Common myeloid progenitor, CD34-positive (primary cell): ENCODE measurements at regions not wholly inside any gene's neighbourhood (a gene's known extent, or its start where the extent isn't known, plus 50 kb on each side); places are given as distances from the start of the nearest gene placed in this dataset.

ENCODE experiments used
- CTCF ChIA-PET: fragments of 350-600 bp; sonication (Branson Sonifier 250); formaldehyde crosslinking; loops from one replicate; lab custom pipeline; 2021; ENCODE audit warnings: antibody characterized with exemption; lab: Charles Lee
- POLR2A ChIA-PET: fragments of 350-600 bp; sonication (Branson Sonifier 250); formaldehyde crosslinking; loops from one replicate; lab custom pipeline; 2021; ENCODE audit warnings: antibody characterized with exemption; lab: Charles Lee
- DNase-seq, 3 donors: peaks; one replicate each; pipeline versions ENCODE4 v3.0.0 to v3.0.0-alpha.2; 2013
- H3K27ac ChIP-seq, 2 experiments: 1 replicate in 1 of 2; 2 replicates in 1 of 2; pipeline ENCODE4 v1.7.0; 2013; ENCODE audit warnings: inconsistent platforms in 2 of 2, low read length in 2 of 2, mild to moderate bottlenecking in 2 of 2, low read depth in 1 of 2, moderate library complexity in 1 of 2; ENCODE audit not compliant: severe bottlenecking in 2 of 2, insufficient read depth in 1 of 2, poor library complexity in 1 of 2
- H3K27me3 ChIP-seq, 5 experiments: replicated peaks in 2 of 5; 1 replicate in 3 of 5; 2 replicates in 2 of 5; pipeline versions ENCODE4 v1.6.1 to v1.7.0; 2013; ENCODE audit warnings: low read length in 4 of 5, mild to moderate bottlenecking in 2 of 5, moderate library complexity in 2 of 5, inconsistent platforms in 1 of 5; ENCODE audit not compliant: insufficient read depth in 5 of 5, control insufficient read depth in 4 of 5
- H3K36me3 ChIP-seq, 4 experiments: 1 replicate in 2 of 4; 2 replicates in 2 of 4; pipeline versions ENCODE4 v1.6.1 to v1.7.0; 2013; ENCODE audit warnings: low read length in 3 of 4, control low read depth in 1 of 4, mild to moderate bottlenecking in 1 of 4; ENCODE audit not compliant: control insufficient read depth in 4 of 4, insufficient read depth in 4 of 4
- H3K4me1 ChIP-seq, 4 experiments: 1 replicate in 3 of 4; 2 replicates in 1 of 4; pipeline versions ENCODE4 v1.6.1 to v1.7.1; 2013; ENCODE audit warnings: low read length in 3 of 4, mild to moderate bottlenecking in 3 of 4, control low read depth in 1 of 4, inconsistent platforms in 1 of 4, moderate library complexity in 1 of 4; ENCODE audit not compliant: control insufficient read depth in 4 of 4, insufficient read depth in 4 of 4; ENCODE audit errors: control extremely low read depth in 1 of 4
- H3K4me3 ChIP-seq, 7 experiments: 1 replicate in 4 of 7; 2 replicates in 3 of 7; pipeline versions ENCODE4 v1.5.1 to v1.7.0; 2013; ENCODE audit warnings: mild to moderate bottlenecking in 7 of 7, low read length in 6 of 7, moderate library complexity in 6 of 7, inconsistent platforms in 2 of 7, low read depth in 2 of 7, control low read depth in 1 of 7; ENCODE audit not compliant: insufficient read depth in 4 of 7, control insufficient read depth in 1 of 7; ENCODE audit errors: extremely low read depth in 1 of 7
- H3K9me3 ChIP-seq, 5 experiments: 1 replicate in 4 of 5; 2 replicates in 1 of 5; pipeline versions ENCODE4 v1.6.1 to v1.7.1; 2013; ENCODE audit warnings: low read length in 4 of 5, mild to moderate bottlenecking in 2 of 5, inconsistent platforms in 1 of 5, low read depth in 1 of 5, moderate library complexity in 1 of 5; ENCODE audit not compliant: control insufficient read depth in 4 of 5, insufficient read depth in 2 of 5; ENCODE audit errors: control extremely low read depth in 1 of 5
- WGBS: methylation state at CpG from one replicate; pipeline ENCODE4 v1.1.5; 2013; ENCODE audit not compliant: insufficient coverage; 5-methylcytosine and 5-hydroxymethylcytosine counted together

DNA sequence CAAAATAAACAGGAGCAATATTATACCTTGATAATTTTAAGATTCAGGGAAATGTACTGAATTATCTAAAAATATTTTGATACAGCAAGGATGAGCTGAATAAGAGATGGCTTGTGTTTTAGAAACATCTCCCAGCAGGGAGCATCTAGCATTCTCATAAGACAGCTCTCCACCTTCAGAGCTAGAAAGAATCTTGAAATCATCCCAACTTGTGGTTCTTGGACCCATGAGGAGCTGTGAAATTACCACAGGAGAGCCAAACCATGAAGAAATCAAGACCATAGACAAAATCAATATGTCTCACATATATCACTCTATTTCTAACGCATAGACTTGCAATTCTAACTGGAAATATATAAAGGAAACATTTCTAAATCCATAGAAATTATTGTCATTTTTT is 210.6 kb upstream of the DKK2 start:
- H3K4me1 ChIP-seq, result no peaks in the 10 kb centered on the region
- H3K27ac ChIP-seq, result no peak overlapping the region
- no peaks in the 10 kb centered on the region for H3K9me3 ChIP-seq
- WGBS, result no CpG with 5 or more reads among the region's 1 CpG
- no peak for DNase-seq
- no peaks in the 10 kb centered on the region for H3K36me3 ChIP-seq
- H3K4me3 ChIP-seq, result no peak overlapping the region
- H3K27me3 ChIP-seq, result no peaks in the 10 kb centered on the region
- CTCF ChIA-PET, result no interaction called here
- POLR2A ChIA-PET, result no interaction called here

DNA sequence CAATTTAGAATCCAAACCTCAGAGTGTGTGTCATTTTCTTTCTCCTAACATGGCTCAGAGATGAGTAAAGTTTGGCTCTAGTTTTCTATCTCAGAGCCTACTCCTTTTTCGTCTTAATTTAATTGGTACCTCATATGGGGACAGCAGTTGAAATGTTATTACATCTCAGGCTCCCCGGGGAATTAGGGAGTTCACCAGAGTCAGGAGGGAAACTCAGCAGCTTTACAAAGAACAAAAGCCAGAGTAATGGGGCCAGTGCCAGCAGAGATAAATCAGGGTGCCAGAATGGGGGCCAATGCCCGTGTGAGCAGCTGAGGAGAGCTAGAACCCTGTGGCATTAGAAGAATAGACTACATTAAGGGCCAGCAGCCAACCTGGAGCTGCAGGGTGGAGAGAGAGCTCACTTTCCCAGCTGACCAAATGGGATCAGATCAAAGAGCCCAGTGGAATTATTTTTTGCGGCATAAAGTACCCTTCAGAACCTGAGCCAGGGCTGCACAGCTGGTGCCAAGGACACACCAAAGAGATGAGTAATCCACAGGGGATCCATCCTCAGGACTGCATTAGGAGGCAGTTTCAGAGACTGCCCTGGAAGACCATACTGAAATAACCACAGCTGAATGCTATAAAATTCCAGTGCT is 207.1 kb upstream of the DKK2 start:
- Histone ChIP-seq H3K9me3 (no peaks in the 10 kb centered on the region), H3K4me3 (no peak overlapping the region), H3K27ac (no peak overlapping the region), H3K27me3 (no peaks in the 10 kb centered on the region), H3K36me3 (no peaks in the 10 kb centered on the region), H3K4me1 (no peaks in the 10 kb centered on the region)
- CTCF ChIA-PET, result no interaction called here
- POLR2A ChIA-PET, result no interaction called here
- 90% methylated on average over 4 of the region's 4 CpGs for WGBS
- DNase-seq, result no peak

DNA sequence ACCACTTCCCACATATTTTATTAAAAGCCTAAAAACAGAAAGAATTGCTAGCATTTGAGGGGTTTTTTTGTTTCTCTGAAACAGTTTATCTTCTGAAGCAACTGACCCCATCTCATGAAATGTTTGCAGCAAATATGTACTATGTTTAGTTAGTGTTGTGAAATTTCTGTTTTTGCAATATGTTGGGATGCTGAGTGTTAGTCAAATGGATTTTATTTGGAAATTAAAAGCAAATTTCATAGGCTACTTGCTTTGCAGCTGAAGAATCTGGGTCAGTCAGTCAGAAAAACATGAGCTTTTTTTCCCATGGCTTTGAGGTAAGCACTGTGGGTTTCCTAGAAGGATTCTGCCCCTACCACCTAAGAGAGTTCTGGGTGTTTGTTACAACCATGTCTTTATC is 184.9 kb upstream of the DKK2 start:
- no peak overlapping the region for H3K4me3 ChIP-seq
- no peaks in the 10 kb centered on the region for H3K27me3 ChIP-seq
- DNase-seq, result no peak
- no peak overlapping the region for H3K27ac ChIP-seq
- ChIA-PET CTCF (no interaction called here), POLR2A (no interaction called here)
- no peaks in the 10 kb centered on the region for H3K36me3 ChIP-seq
- H3K4me1 ChIP-seq, result no peaks in the 10 kb centered on the region
- peaks cover 0 to 3% (median 0%) of the 10 kb centered on the region in 5 experiments for H3K9me3 ChIP-seq

DNA sequence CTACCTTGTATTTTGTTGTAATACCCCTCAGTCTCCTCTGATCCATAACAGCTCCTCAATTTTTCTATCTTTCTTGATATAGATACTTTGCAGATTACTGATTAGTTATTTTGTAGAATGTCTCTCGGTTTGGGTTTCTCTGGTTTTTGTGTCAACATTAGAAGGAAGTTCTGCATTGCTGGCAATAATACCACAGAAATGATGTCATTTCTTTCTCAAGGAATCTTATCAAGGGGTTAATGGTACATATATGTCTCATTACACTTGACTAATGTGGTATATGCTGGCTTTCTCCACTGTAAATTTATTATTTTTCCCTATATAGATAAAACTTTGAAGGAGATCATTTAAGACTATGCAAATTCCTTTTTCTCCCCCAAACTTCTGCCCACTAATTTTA is 183.6 kb upstream of the DKK2 start:
- no peaks in the 10 kb centered on the region for H3K27me3 ChIP-seq
- H3K36me3 ChIP-seq, result no peaks in the 10 kb centered on the region
- no peak overlapping the region for H3K4me3 ChIP-seq
- H3K27ac ChIP-seq, result no peak overlapping the region
- WGBS, result no CpG with 5 or more reads among the region's 1 CpG
- ChIA-PET CTCF (no interaction called here), POLR2A (no interaction called here)
- H3K4me1 ChIP-seq, result no peaks in the 10 kb centered on the region
- H3K9me3 ChIP-seq, result no peaks in the 10 kb centered on the region
- no peak for DNase-seq

DNA sequence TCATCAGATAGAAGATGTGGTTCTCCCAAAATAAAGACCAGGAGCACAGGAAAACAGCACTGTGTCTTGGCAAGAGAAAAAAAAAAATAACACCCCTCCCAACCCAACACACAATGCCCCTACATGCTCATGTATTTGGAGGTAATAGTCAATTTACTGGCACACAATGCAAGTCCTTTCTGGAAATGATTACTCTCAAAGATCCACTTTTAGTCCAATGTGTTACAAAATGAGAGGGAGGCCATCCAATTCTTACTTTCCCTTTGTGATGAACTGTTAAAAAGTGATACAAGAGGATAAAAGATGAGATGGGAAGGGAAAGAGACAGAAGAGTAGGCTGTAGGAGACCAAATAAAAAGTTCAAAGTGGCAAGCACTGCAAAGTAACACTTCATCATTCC is 180.3 kb upstream of the DKK2 start:
- no peaks in the 10 kb centered on the region for H3K4me1 ChIP-seq
- no peak overlapping the region for H3K27ac ChIP-seq
- DNase-seq, result no peak
- POLR2A ChIA-PET, result no interaction called here
- no peaks in the 10 kb centered on the region for H3K9me3 ChIP-seq
- no peak overlapping the region for H3K4me3 ChIP-seq
- CTCF ChIA-PET, result no interaction called here
- H3K27me3 ChIP-seq, result no peaks in the 10 kb centered on the region
- no peaks in the 10 kb centered on the region for H3K36me3 ChIP-seq

DNA sequence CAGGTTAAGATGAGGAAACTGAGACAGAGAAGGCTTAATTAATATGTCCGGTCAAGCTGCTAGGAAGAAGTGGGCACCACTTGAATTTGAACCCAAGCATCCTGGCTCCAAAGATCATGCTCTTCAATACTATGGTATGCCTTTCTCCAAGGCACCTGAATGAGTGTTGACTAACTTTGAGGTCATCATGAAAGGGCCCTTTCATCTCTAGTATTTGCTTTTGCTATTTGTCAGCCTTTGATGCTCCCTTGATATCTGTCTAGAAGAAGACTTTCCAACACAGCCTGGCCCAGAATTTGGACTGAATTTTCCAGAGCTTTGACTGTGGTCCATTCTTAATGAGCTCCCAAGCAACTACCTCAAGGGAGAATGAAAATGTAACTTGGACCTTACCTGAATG is 179.1 kb upstream of the DKK2 start:
- ChIA-PET CTCF (no interaction called here), POLR2A (no interaction called here)
- Histone ChIP-seq H3K27ac (no peak overlapping the region), H3K4me3 (no peak overlapping the region), H3K4me1 (no peaks in the 10 kb centered on the region), H3K27me3 (no peaks in the 10 kb centered on the region), H3K36me3 (no peaks in the 10 kb centered on the region), H3K9me3 (no peaks in the 10 kb centered on the region)
- WGBS, result 100% methylated on average over 1 of the region's 1 CpG
- DNase-seq, result no peak

DNA sequence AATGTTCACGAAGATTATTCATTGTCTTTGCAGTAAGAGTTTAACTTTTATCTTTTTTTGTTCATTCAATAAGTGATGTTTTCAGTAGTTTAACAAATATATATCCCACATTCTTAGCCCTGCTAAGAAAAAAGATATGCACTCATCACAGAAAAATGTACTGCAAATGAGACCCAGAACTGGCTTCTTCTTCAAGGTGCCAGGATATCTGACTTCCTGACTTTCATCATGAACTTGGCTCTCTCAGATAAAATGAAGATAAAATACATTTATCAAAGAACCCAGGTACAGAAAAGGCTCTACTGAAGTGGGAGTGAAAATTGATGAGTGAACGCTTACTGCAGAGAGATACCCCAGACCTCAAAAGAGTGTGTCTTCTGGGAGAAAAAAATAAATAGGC is 177.8 kb upstream of the DKK2 start:
- 100% methylated on average over 1 of the region's 2 CpGs for WGBS
- Histone ChIP-seq H3K9me3 (no peaks in the 10 kb centered on the region), H3K4me3 (no peak overlapping the region), H3K27ac (no peak overlapping the region), H3K4me1 (no peaks in the 10 kb centered on the region), H3K27me3 (no peaks in the 10 kb centered on the region), H3K36me3 (no peaks in the 10 kb centered on the region)
- ChIA-PET CTCF (no interaction called here), POLR2A (no interaction called here)
- DNase-seq, result no peak
